Endothelial cell of umbilical vein (primary cell): ENCODE measurements at regions not wholly inside any gene's neighbourhood (a gene's known extent, or its start where the extent isn't known, plus 50 kb on each side); places are given as distances from the start of the nearest gene placed in this dataset.

Experiments
- BruUV-seq: library from RNA; stranded (reverse); fragments of 400-500 nt; replicated peaks from 2 replicates; lab custom pipeline; 2021; lab: Mats Ljungman, UMichigan
- CTCF ChIA-PET: fragments of 300-600, 350-600 bp; sonication (Branson Sonifier 250); formaldehyde crosslinking; loops from one replicate; lab custom pipeline; 2021; ENCODE audit warnings: antibody characterized with exemption, inconsistent platforms; lab: Charles Lee
- POLR2A ChIA-PET: fragments of 300-600, 350-600 bp; sonication (Branson Sonifier 250); formaldehyde crosslinking; loops from one replicate; lab custom pipeline; 2021; ENCODE audit warnings: antibody characterized with exemption, inconsistent platforms; lab: Charles Lee
- DNase-seq: peaks from one replicate; pipeline ENCODE4 v3.0.0-alpha.2; 2011; ENCODE audit warnings: low read depth, low spot score
- FAIRE-seq: peaks from 2 replicates; lab custom pipeline; 2011; peaks lifted over from hg19 to GRCh38; lab: Jason Lieb, UNC
- H2AFZ ChIP-seq: 2 replicates; pipeline ENCODE4 v1.6.0; 2012; ENCODE audit warnings: low read depth, low read length, control low read depth, inconsistent platforms
- H3K27ac ChIP-seq: 2 replicates; pipeline ENCODE4 v1.5.1; 2011; ENCODE audit warnings: low read depth, mild to moderate bottlenecking, control low read depth, low read length, moderate library complexity; ENCODE audit not compliant: insufficient read depth
- H3K27me3 ChIP-seq, 2 experiments: 2 replicates each; pipeline versions ENCODE4 v1.6.0 to v1.6.1; 2011; ENCODE audit warnings: low read length in 2 of 2, mixed read lengths in 1 of 2; ENCODE audit not compliant: control insufficient read depth in 2 of 2, insufficient read depth in 2 of 2
- H3K36me3 ChIP-seq, 2 experiments: 2 replicates in 1 of 2; 3 replicates in 1 of 2; pipeline ENCODE4 v1.5.1; 2011; ENCODE audit warnings: low read length in 2 of 2, mild to moderate bottlenecking in 1 of 2, moderate library complexity in 1 of 2; ENCODE audit not compliant: control insufficient read depth in 2 of 2, insufficient read depth in 2 of 2; ENCODE audit errors: extremely low read depth in 1 of 2
- H3K4me1 ChIP-seq: 3 replicates; pipeline ENCODE4 v1.5.1; 2011; ENCODE audit warnings: mild to moderate bottlenecking, low read length; ENCODE audit not compliant: control insufficient read depth, insufficient read depth; ENCODE audit errors: extremely low read depth
- H3K4me2 ChIP-seq: 2 replicates; pipeline ENCODE4 v1.6.1; 2011; ENCODE audit warnings: low read length, control low read depth, mixed read lengths; ENCODE audit not compliant: insufficient read depth
- H3K4me3 ChIP-seq, 3 experiments: fragments of 200-600 bp in 1 of 3; sonication (generic), shearing (Covaris generic) in 1 of 3; replicated peaks in 1 of 3; 2 replicates each; pipeline ENCODE4 v1.5.1; 2011 to 2016; ENCODE audit warnings: control low read depth in 3 of 3, low read length in 3 of 3, mild to moderate bottlenecking in 2 of 3, inconsistent platforms in 1 of 3, low read depth in 1 of 3, moderate library complexity in 1 of 3; ENCODE audit not compliant: insufficient read depth in 1 of 3
- H3K79me2 ChIP-seq: 2 replicates; pipeline ENCODE4 v1.6.0; 2012; ENCODE audit warnings: low read length, inconsistent platforms; ENCODE audit not compliant: control insufficient read depth, insufficient read depth
- H3K9ac ChIP-seq: replicated peaks from 2 replicates; pipeline ENCODE3; 2011; ENCODE audit warnings: low read length, control low read depth; ENCODE audit not compliant: insufficient read depth; ENCODE audit errors: extremely low read depth
- H3K9me1 ChIP-seq: replicated peaks from 3 replicates; pipeline ENCODE4 v1.6.0; 2011; ENCODE audit warnings: mild to moderate bottlenecking, low read length; ENCODE audit not compliant: control insufficient read depth, insufficient read depth; ENCODE audit errors: extremely low read depth
- H3K9me3 ChIP-seq: replicated peaks from 2 replicates; pipeline ENCODE4 v1.5.1; 2012; ENCODE audit warnings: low read length, inconsistent platforms; ENCODE audit not compliant: control insufficient read depth, insufficient read depth
- H4K20me1 ChIP-seq: replicated peaks from 2 replicates; pipeline ENCODE3; 2011; ENCODE audit warnings: mild to moderate bottlenecking, low read length; ENCODE audit not compliant: control insufficient read depth, insufficient read depth; ENCODE audit errors: extremely low read depth
- CTCF ChIP-seq, 2 donors: IDR thresholded peaks; 1 replicate in 1 of 2; 2 replicates in 1 of 2; pipeline ENCODE4 v1.5.1; 2011; ENCODE audit warnings: low read length in 2 of 2, mild to moderate bottlenecking in 2 of 2, moderate library complexity in 2 of 2, control low read depth in 1 of 2, inconsistent platforms in 1 of 2, low read depth in 1 of 2; ENCODE audit not compliant: insufficient read depth in 1 of 2; ENCODE audit errors: extremely low read depth in 1 of 2
- EZH2 ChIP-seq: IDR thresholded peaks from 2 replicates; pipeline ENCODE4 v1.6.1; 2012; ENCODE audit warnings: borderline replicate concordance, low read depth, mild to moderate bottlenecking, moderate library complexity, low read length, inconsistent platforms; ENCODE audit not compliant: severe bottlenecking
- FOS ChIP-seq: IDR thresholded peaks from 2 replicates; pipeline ENCODE4 v1.6.1; 2011; ENCODE audit warnings: mild to moderate bottlenecking, low read length, moderate library complexity, borderline replicate concordance; ENCODE audit not compliant: insufficient read depth
- GATA2 ChIP-seq: IDR thresholded peaks from 2 replicates; pipeline ENCODE4 v1.7.0; 2011; ENCODE audit warnings: low read depth, mild to moderate bottlenecking, moderate library complexity, mixed read lengths, low read length; ENCODE audit not compliant: insufficient read length, insufficient read depth
- JUN ChIP-seq: IDR thresholded peaks from 2 replicates; pipeline ENCODE4 v1.6.1; 2011; ENCODE audit warnings: borderline replicate concordance, low read depth; ENCODE audit not compliant: insufficient read length, insufficient read depth
- MAX ChIP-seq: IDR thresholded peaks from 2 replicates; pipeline ENCODE4 v1.6.1; 2011; ENCODE audit not compliant: insufficient read depth, insufficient read length
- MYC ChIP-seq: IDR thresholded peaks from one replicate; pipeline ENCODE4 v1.6.1; 2011; ENCODE audit warnings: mild to moderate bottlenecking, low read depth, low read length
- POLR2A ChIP-seq: IDR thresholded peaks from 2 replicates; pipeline ENCODE4 v1.6.1; 2012; ENCODE audit warnings: low read depth, mild to moderate bottlenecking, control low read depth, low read length
- POLR2AphosphoS5 ChIP-seq: IDR thresholded peaks from 2 replicates; pipeline ENCODE4 v1.6.1; 2012; ENCODE audit warnings: low read depth, mild to moderate bottlenecking, control low read depth, low read length, moderate library complexity; ENCODE audit not compliant: insufficient read depth
- dilution Hi-C: fragments of 300-500 bp; cut with MboI; formaldehyde crosslinking; loops from one replicate; pipeline ENCODE4 v1.15.0; 2019; ENCODE audit warnings: low sequenced_read_pairs; ENCODE audit not compliant: extremely low pct_ligation_motif_present
- intact Hi-C: fragments of 100-400 bp; cut with micrococcal nuclease; formaldehyde crosslinking; loops from one replicate; pipeline ENCODE4 v1.10.0; 2022

- CTCF ChIA-PET, result no interaction called here
- H3K27ac ChIP-seq, result no peak overlapping the region
- no peaks in the 10 kb centered on the region for H3K9me3 ChIP-seq
- dilution Hi-C loops, result no loop called here
- no peak for FAIRE-seq
- no peaks in the 10 kb centered on the region for H4K20me1 ChIP-seq
- H2AFZ ChIP-seq, result no peak overlapping the region
- H3K27me3 ChIP-seq, result no peaks in the 10 kb centered on the region
- no TSS peak for BruUV-seq
- no peak overlapping the region for H3K4me3 ChIP-seq
- POLR2A ChIA-PET, result no interaction called here
- no peak overlapping the region for H3K4me2 ChIP-seq
- H3K9ac ChIP-seq, result no peak overlapping the region
- DNase-seq, result no peak
- no peak for TF ChIP-seq MYC
- no peaks in the 10 kb centered on the region for H3K4me1 ChIP-seq
- H3K9me1 ChIP-seq, result no peaks in the 10 kb centered on the region
- H3K36me3 ChIP-seq, result no peaks in the 10 kb centered on the region
- intact Hi-C loops, result no loop called here
- no peaks in the 10 kb centered on the region for H3K79me2 ChIP-seq
These were observed 58.7 kb upstream of the CLDN24 start for GRCh38 chr4:183380901-183381300.

GRCh38 chr4:183383606-183384005 is 60.8 kb upstream of the CDKN2AIP start:
- H3K4me3 ChIP-seq, result no peak overlapping the region
- POLR2A ChIA-PET, result no interaction called here
- no peak overlapping the region for H3K9ac ChIP-seq
- H3K9me3 ChIP-seq, result no peaks in the 10 kb centered on the region
- TF ChIP-seq POLR2A, result no peak
- no peak for TF ChIP-seq MYC
- TF ChIP-seq MAX, result no peak
- no peak for TF ChIP-seq POLR2AphosphoS5
- TF ChIP-seq EZH2, result no peak
- no peak for TF ChIP-seq CTCF (IDR thresholded peaks at IDR 0.05; ENCODE audit: extremely low read depth in 1 of 2, insufficient read depth in 1 of 2, low read depth in 1 of 2, low read length in 2 of 2)
- no peak for TF ChIP-seq FOS
- no peak for TF ChIP-seq GATA2
- TF ChIP-seq JUN, result no peak
- no peaks in the 10 kb centered on the region for H3K36me3 ChIP-seq
- H3K4me1 ChIP-seq, result no peaks in the 10 kb centered on the region
- H3K27me3 ChIP-seq, result peaks cover 4 to 8% of the 10 kb centered on the region in 2 experiments
- CTCF ChIA-PET, result interaction anchor here (1.1 kb wide), 1 partner anchor 127 kb away, joined by 3 read pairs; no protein-coding TSS in a partner anchor
- no peak for FAIRE-seq
- no peaks in the 10 kb centered on the region for H3K9me1 ChIP-seq
- BruUV-seq, result no TSS peak
- no peak overlapping the region for H3K4me2 ChIP-seq
- H2AFZ ChIP-seq, result no peak overlapping the region
- no peaks in the 10 kb centered on the region for H4K20me1 ChIP-seq
- dilution Hi-C loops (no loop called here), intact Hi-C loops (no loop called here)
- H3K27ac ChIP-seq, result no peak overlapping the region
- DNase-seq, result no peak
- H3K79me2 ChIP-seq, result no peaks in the 10 kb centered on the region
